Tibial artery (tissue), 4 donors: ENCODE measurements at regions not wholly inside any gene's neighbourhood (a gene's known extent, or its start where the extent isn't known, plus 50 kb on each side); places are given as distances from the start of the nearest gene placed in this dataset.

ENCODE experiments used
- DNase-seq, 2 donors: peaks; one replicate each; pipeline ENCODE4 v3.0.0-alpha.2; 2019
- H3K27ac ChIP-seq, 2 donors: fragments of 200-600 bp; sonication (generic) in 1 of 2; 1 replicate in 1 of 2; 2 replicates in 1 of 2; pipeline ENCODE4 v1.5.1; 2018 to 2019; ENCODE audit warnings: mild to moderate bottlenecking in 1 of 2
- H3K27me3 ChIP-seq, 2 donors: fragments of 200-600 bp; sonication (generic) in 1 of 2; one replicate each; pipeline versions ENCODE4 v1.5.1 to v1.6.0; 2016 to 2019
- H3K36me3 ChIP-seq, 3 donors: fragments of 200-600 bp; sonication (generic) in 2 of 3; one replicate each; pipeline ENCODE4 v1.5.1; 2016 to 2019; ENCODE audit warnings: mild to moderate bottlenecking in 2 of 3
- H3K4me1 ChIP-seq, 4 donors: fragments of 200-600 bp; sonication (generic) in 2 of 4; 1 replicate in 3 of 4; 2 replicates in 1 of 4; pipeline ENCODE4 v1.5.1; 2016 to 2019
- H3K4me3 ChIP-seq, 2 donors: fragments of 200-600 bp; sonication (generic) in 1 of 2; 1 replicate in 1 of 2; 2 replicates in 1 of 2; pipeline ENCODE4 v1.5.1; 2018 to 2019; ENCODE audit warnings: mild to moderate bottlenecking in 2 of 2
- H3K9me3 ChIP-seq, 3 donors: fragments of 200-600 bp; sonication (generic) in 1 of 3; one replicate each; pipeline ENCODE4 v1.5.1; 2016 to 2019
- intact Hi-C: fragments of 100-400 bp; cut with DNase I; formaldehyde crosslinking; loops from one replicate; pipeline ENCODE4 v1.15.0; 2023; ENCODE audit warnings: low total_unique reads
- TF ChIP-seq, protein P1 (sequence below), 2 experiments: fragments of 200-600 bp in 1 of 2; fragments of 450-650 bp in 1 of 2; IDR thresholded peaks; one replicate each; pipeline ENCODE4 v1.5.1; 2017 to 2019; ENCODE audit warnings: antibody characterized with exemption in 2 of 2, mild to moderate bottlenecking in 1 of 2, moderate library complexity in 1 of 2

DNA sequence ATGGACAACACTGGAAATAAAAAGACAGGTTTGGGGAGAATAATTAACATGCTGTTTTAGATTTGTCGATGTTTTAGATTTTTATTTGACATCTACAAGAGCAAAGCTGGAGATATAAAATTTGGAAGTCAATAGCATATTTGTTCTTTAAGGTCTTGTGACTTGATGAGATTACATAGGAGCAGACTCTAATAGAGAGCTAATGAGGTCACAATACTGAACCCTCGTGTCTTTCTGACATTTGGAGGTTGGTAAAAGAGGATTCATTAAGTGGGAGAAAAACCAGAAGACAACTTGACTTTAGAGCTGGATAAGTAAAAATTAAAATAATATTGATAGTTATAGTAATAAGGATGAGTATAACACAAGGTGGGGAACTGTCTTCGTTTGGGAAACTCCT lies 322.7 kb upstream of the SEMA6A start:
- Histone ChIP-seq H3K4me1 (no peaks in the 10 kb centered on the region), H3K36me3 (no peaks in the 10 kb centered on the region), H3K4me3 (no peak overlapping the region), H3K27ac (no peak overlapping the region), H3K9me3 (no peaks in the 10 kb centered on the region), H3K27me3 (no peaks in the 10 kb centered on the region)
- intact Hi-C loops, result no loop called here
- TF ChIP-seq, protein P1, sequence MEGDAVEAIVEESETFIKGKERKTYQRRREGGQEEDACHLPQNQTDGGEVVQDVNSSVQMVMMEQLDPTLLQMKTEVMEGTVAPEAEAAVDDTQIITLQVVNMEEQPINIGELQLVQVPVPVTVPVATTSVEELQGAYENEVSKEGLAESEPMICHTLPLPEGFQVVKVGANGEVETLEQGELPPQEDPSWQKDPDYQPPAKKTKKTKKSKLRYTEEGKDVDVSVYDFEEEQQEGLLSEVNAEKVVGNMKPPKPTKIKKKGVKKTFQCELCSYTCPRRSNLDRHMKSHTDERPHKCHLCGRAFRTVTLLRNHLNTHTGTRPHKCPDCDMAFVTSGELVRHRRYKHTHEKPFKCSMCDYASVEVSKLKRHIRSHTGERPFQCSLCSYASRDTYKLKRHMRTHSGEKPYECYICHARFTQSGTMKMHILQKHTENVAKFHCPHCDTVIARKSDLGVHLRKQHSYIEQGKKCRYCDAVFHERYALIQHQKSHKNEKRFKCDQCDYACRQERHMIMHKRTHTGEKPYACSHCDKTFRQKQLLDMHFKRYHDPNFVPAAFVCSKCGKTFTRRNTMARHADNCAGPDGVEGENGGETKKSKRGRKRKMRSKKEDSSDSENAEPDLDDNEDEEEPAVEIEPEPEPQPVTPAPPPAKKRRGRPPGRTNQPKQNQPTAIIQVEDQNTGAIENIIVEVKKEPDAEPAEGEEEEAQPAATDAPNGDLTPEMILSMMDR (IDR thresholded peaks at IDR 0.05), result no peak
- no peak for DNase-seq

DNA sequence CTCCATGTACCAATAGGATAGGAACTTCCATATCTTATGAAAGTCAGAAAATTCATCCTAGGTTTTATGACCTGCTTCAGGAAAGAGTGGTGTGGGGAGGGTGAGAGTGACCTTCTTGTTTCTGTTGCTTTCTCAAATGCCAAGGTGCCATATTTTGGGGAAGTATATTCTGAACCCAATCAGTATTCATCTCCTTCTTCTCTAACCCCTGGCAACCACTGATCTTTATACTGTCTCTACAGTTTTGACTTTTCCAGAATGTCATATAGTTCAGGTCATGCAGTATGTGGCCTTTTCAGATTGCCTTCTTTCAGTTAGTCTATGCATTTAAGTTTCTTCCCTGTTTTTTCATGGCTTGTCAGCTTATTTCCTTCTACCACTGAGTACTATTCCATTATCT lies 321.4 kb upstream of the SEMA6A start:
- no peaks in the 10 kb centered on the region for H3K9me3 ChIP-seq
- H3K27ac ChIP-seq, result no peak overlapping the region
- TF ChIP-seq, protein P1 (IDR thresholded peaks at IDR 0.05), result no peak
- intact Hi-C loops, result no loop called here
- no peak for DNase-seq
- H3K27me3 ChIP-seq, result no peaks in the 10 kb centered on the region
- H3K36me3 ChIP-seq, result no peaks in the 10 kb centered on the region
- no peak overlapping the region for H3K4me3 ChIP-seq
- H3K4me1 ChIP-seq, result no peaks in the 10 kb centered on the region

DNA sequence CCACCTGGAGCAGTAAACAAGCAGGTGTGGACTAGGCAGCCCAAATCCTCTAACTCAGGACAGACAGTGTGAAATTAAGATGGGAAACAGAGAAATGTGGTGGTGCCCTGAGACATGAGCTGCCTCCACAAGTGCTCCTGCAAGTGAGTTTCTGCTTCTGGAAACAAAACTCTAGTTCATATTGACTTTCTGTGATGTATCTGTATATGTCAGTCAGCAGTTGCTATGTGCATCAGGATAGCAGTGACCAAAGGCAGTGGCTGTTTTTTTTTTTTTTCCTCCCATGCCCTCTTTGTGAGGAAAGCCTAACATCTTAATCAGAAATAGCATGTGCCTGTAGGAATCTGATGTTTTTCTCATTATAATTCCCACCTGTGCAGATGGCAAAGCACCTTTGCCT lies 318.4 kb upstream of the SEMA6A start:
- TF ChIP-seq, protein P1 (IDR thresholded peaks at IDR 0.05), result no peak

DNA sequence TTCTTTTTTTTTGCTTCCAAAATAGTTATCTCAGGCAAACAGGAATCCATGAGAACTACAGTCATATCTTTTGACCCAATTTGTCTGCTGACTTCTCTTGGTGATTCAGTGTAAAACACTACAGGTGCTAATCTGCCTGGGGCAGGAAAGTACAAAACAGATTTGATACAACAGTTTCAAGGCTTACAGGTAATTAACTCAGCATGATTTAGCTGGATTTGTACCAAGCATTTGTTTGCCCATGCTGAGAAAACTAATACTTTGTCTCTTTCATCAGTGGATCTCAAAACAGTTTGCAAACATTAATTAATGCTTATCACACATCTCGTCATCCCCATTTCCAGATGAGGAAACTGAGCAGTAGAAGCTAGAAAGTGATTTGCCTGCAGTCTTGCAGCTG lies 312.5 kb upstream of the SEMA6A start:
- Histone ChIP-seq H3K36me3 (no peaks in the 10 kb centered on the region), H3K9me3 (no peaks in the 10 kb centered on the region), H3K27me3 (no peaks in the 10 kb centered on the region), H3K4me3 (no peak overlapping the region), H3K4me1 (no peaks in the 10 kb centered on the region), H3K27ac (no peak overlapping the region)
- DNase-seq, result no peak
- intact Hi-C loops, result no loop called here
- TF ChIP-seq, protein P1 (IDR thresholded peaks at IDR 0.05), result no peak

More for the DNA sequence above, 318.4 kb upstream of the SEMA6A start:
- H3K4me3 ChIP-seq, result no peak overlapping the region
- no peaks in the 10 kb centered on the region for H3K4me1 ChIP-seq
- DNase-seq, result no peak
- no peaks in the 10 kb centered on the region for H3K36me3 ChIP-seq
- H3K27ac ChIP-seq, result no peak overlapping the region
- H3K27me3 ChIP-seq, result no peaks in the 10 kb centered on the region
- no peaks in the 10 kb centered on the region for H3K9me3 ChIP-seq
- intact Hi-C loops, result no loop called here

DNA sequence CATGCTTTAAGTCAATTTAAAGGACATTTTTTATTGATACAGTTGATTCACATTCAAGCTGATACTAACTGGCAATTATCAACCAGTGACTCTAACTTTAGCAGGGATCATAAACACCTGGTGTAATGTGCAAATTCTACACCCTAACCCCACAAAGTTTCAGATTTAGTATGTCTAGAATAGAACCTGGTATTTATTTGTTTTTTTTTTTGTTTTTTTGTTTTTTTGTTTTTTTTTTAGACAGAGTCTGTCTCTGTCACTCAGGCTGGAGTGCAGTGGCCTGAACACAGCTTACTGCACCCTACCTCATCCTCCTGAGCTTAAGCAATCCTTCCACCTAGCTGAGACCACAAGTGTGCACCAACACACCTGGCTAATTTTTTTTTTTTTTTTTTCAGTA lies 311.2 kb upstream of the SEMA6A start:
- no peaks in the 10 kb centered on the region for H3K36me3 ChIP-seq
- no peaks in the 10 kb centered on the region for H3K9me3 ChIP-seq
- no peak for DNase-seq
- no peaks in the 10 kb centered on the region for H3K4me1 ChIP-seq
- no peaks in the 10 kb centered on the region for H3K27me3 ChIP-seq
- intact Hi-C loops, result no loop called here
- no peak overlapping the region for H3K4me3 ChIP-seq
- no peak overlapping the region for H3K27ac ChIP-seq
- TF ChIP-seq, protein P1 (IDR thresholded peaks at IDR 0.05), result no peak

DNA sequence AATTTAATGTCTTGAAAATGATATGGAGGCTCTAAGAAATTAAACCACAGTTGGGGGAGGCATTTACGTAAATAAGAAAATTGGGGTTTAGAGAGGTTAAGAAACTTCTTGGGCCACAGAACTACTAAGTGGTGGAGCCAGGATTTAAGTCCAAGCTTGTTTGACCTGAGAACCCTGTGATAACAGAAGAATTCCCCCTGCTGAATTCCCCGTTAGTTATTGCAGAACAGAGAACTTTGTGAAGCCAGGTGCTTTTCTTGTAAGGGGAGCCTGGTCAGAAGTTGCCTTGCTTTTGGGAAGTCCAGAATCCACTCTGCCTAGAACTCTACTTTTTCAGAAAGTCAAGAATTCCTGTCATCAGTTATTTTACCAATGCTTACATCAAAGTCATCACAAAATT lies 309.3 kb upstream of the SEMA6A start:
- no peak for DNase-seq
- Histone ChIP-seq H3K27ac (no peak overlapping the region), H3K4me1 (no peaks in the 10 kb centered on the region), H3K4me3 (no peak overlapping the region), H3K36me3 (no peaks in the 10 kb centered on the region), H3K27me3 (no peaks in the 10 kb centered on the region), H3K9me3 (no peaks in the 10 kb centered on the region)
- intact Hi-C loops, result no loop called here
- TF ChIP-seq, protein P1 (IDR thresholded peaks at IDR 0.05), result no peak
